ENCODE measurements at regions not wholly inside any gene's neighbourhood (a gene's known extent, or its start where the extent isn't known, plus 50 kb on each side); places are given as distances from the start of the nearest gene placed in this dataset.

DNA sequence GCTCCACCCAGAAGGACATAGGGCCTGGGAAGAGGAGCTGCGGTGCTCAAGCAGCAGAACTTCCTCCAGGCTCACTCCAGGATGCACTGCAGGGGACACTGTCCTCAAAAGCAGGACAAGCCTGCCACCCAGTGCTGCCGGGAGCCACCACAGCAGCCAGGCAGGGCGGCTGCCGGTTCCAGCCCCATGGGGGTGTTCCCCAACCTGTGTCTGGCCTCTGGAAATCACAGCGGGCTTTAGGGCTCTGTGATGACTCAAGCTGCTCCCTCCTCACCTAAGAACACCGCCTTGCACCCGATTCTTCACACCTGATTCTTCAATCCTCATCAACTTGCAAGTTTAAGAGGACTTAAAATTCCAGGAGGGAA, 71.9 kb upstream of the SLC6A11 start:
- TF ChIP-seq, protein P1, sequence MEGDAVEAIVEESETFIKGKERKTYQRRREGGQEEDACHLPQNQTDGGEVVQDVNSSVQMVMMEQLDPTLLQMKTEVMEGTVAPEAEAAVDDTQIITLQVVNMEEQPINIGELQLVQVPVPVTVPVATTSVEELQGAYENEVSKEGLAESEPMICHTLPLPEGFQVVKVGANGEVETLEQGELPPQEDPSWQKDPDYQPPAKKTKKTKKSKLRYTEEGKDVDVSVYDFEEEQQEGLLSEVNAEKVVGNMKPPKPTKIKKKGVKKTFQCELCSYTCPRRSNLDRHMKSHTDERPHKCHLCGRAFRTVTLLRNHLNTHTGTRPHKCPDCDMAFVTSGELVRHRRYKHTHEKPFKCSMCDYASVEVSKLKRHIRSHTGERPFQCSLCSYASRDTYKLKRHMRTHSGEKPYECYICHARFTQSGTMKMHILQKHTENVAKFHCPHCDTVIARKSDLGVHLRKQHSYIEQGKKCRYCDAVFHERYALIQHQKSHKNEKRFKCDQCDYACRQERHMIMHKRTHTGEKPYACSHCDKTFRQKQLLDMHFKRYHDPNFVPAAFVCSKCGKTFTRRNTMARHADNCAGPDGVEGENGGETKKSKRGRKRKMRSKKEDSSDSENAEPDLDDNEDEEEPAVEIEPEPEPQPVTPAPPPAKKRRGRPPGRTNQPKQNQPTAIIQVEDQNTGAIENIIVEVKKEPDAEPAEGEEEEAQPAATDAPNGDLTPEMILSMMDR (IDR thresholded peaks at IDR 0.05 in 4 of 5, conservative IDR thresholded peaks at IDR 0.05 in 1 of 5): no peak
- TF ChIP-seq POLR2A (IDR thresholded peaks at IDR 0.05): no peak
- DNase-seq: no peak
- Histone ChIP-seq H3K27me3 (peaks cover 3 to 19% (median 9%) of the 10 kb centered on the region in 3 donors), H3K4me1 (no peaks in the 10 kb centered on the region), H3K4me3 (no peak overlapping the region), H3K36me3 (no peaks in the 10 kb centered on the region), H3K9me3 (no peaks in the 10 kb centered on the region), H3K27ac (no peak overlapping the region)
- intact Hi-C loops (cut with DNase I; ENCODE audit: low total_unique reads): no loop called here
- in situ Hi-C loops (cut with MboI; ENCODE audit: low sequenced_read_pairs in 4 of 4): loop anchor here in 3 of 4 donors (25.0 kb wide), 1 partner anchor 382 kb away; no protein-coding TSS in a partner anchor
- no peak for ATAC-seq

DNA sequence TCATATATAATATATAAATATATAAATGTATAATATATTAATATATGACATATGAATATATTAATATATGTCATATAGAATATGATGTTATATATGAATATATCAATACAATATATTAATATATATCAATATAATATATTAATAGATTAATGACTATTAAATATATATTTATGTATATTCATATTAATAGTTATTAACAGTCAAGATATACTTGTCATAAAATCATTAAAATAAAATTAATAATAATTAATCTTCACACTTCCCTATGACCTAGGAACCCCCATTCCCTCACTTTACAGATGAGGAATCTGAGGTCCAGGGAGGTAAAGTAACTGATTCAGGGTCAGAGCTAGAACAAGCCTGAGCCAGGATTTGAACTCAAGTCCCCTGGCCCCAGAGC, 70.6 kb upstream of the SLC6A11 start:
- no peaks in the 10 kb centered on the region for H3K9me3 ChIP-seq
- no peak overlapping the region for H3K4me3 ChIP-seq
- DNase-seq: no peak
- H3K27me3 ChIP-seq: peaks cover 0 to 13% (median 9%) of the 10 kb centered on the region in 3 donors
- TF ChIP-seq POLR2A (IDR thresholded peaks at IDR 0.05): no peak
- TF ChIP-seq, protein P1 (IDR thresholded peaks at IDR 0.05 in 4 of 5, conservative IDR thresholded peaks at IDR 0.05 in 1 of 5): no peak
- H3K36me3 ChIP-seq: no peaks in the 10 kb centered on the region
- ATAC-seq: no peak
- H3K27ac ChIP-seq: no peak overlapping the region
- H3K4me1 ChIP-seq: no peaks in the 10 kb centered on the region
- in situ Hi-C loops (cut with MboI; ENCODE audit: low sequenced_read_pairs in 4 of 4): loop anchor here in 3 of 4 donors (25.0 kb wide), 1 partner anchor 383 kb away; no protein-coding TSS in a partner anchor
- intact Hi-C loops (cut with DNase I; ENCODE audit: low total_unique reads): no loop called here

DNA sequence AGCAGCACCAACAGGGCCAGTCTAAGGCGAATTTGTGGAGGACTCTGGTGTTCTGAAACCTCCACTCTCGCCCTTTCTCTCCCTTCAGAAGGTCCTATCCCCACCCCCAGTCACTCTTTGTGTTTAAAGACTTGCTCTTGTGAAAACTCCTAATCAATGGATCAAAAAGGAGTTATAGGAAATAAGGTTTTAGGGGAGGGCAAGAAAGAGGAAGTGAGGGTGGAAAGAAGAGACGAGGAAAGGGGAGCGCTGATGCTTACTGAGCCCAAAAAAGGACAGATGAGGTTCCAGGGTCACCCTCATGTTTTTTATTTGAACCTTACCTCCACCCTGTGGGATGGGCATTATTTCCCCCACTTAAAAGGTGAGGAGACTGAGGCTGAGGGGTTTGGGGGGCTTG, 70.0 kb upstream of the SLC6A11 start:
- Histone ChIP-seq H3K27me3 (peaks cover 0 to 13% (median 9%) of the 10 kb centered on the region in 3 donors), H3K9me3 (no peaks in the 10 kb centered on the region), H3K4me3 (no peak overlapping the region), H3K4me1 (no peaks in the 10 kb centered on the region), H3K27ac (no peak overlapping the region), H3K36me3 (no peaks in the 10 kb centered on the region)
- no peak for TF ChIP-seq POLR2A (IDR thresholded peaks at IDR 0.05)
- TF ChIP-seq, protein P1 (IDR thresholded peaks at IDR 0.05 in 4 of 5, conservative IDR thresholded peaks at IDR 0.05 in 1 of 5): no peak
- DNase-seq: no peak
- intact Hi-C loops (cut with DNase I; ENCODE audit: low total_unique reads): no loop called here
- ATAC-seq: no peak
- in situ Hi-C loops (cut with MboI; ENCODE audit: low sequenced_read_pairs in 4 of 4): loop anchor here in 3 of 4 donors (25.0 kb wide), 1 partner anchor 384 kb away; no protein-coding TSS in a partner anchor

DNA sequence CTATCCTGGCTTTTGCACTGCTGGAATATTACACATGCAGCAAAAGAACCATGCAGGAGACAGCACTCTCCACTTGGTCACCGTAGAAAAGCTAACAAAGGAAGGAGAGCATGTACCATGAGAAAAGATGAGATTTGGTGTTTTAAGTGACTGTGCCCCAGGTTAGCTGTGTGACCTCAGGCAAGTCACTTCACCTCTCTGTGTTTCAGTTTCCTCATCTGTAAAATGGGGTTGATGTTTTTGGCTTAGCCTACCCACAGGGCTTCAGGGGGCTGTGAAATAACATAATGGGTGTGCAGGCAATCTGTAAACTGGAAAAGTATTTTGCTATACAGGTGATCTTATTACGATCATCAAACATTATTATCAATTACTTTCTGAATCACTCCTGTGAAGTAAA, 69.3 kb upstream of the SLC6A11 start:
- no peak for DNase-seq
- in situ Hi-C loops (cut with MboI; ENCODE audit: low sequenced_read_pairs in 4 of 4): loop anchor here in 3 of 4 donors (25.0 kb wide), 1 partner anchor 384 kb away; no protein-coding TSS in a partner anchor
- H3K27me3 ChIP-seq: peaks cover 0 to 13% (median 9%) of the 10 kb centered on the region in 3 donors
- H3K27ac ChIP-seq: no peak overlapping the region
- H3K36me3 ChIP-seq: no peaks in the 10 kb centered on the region
- no peak for ATAC-seq
- no peaks in the 10 kb centered on the region for H3K9me3 ChIP-seq
- intact Hi-C loops (cut with DNase I; ENCODE audit: low total_unique reads): no loop called here
- TF ChIP-seq, protein P1 (IDR thresholded peaks at IDR 0.05 in 4 of 5, conservative IDR thresholded peaks at IDR 0.05 in 1 of 5): no peak
- TF ChIP-seq POLR2A (IDR thresholded peaks at IDR 0.05): no peak
- H3K4me1 ChIP-seq: no peaks in the 10 kb centered on the region
- no peak overlapping the region for H3K4me3 ChIP-seq

DNA sequence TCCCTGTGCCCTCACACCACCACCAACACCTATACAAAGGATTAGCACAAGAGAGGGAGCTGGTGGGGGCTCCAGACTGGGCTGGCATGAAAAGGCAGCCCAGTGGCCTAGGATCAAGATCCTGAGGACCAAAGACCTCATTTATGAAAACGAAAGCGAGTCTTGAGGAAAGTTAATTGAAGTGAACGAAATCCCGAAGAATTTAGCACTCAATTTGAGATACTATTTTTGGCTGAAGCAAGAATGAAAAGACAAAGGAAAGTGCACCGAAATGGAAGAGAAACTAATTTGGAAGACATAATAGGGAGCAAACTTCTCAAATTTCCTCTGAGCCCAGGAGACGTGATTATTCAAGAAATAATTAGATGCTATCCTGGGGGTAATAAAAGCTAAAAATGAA, 68.7 kb upstream of the SLC6A11 start:
- no peak overlapping the region for H3K4me3 ChIP-seq
- H3K9me3 ChIP-seq: no peaks in the 10 kb centered on the region
- ATAC-seq: no peak
- intact Hi-C loops (cut with DNase I; ENCODE audit: low total_unique reads): no loop called here
- H3K36me3 ChIP-seq: no peaks in the 10 kb centered on the region
- in situ Hi-C loops (cut with MboI; ENCODE audit: low sequenced_read_pairs in 4 of 4): loop anchor here in 3 of 4 donors (25.0 kb wide), 1 partner anchor 385 kb away; no protein-coding TSS in a partner anchor
- TF ChIP-seq, protein P1 (IDR thresholded peaks at IDR 0.05 in 4 of 5, conservative IDR thresholded peaks at IDR 0.05 in 1 of 5): no peak
- TF ChIP-seq POLR2A (IDR thresholded peaks at IDR 0.05): no peak
- peaks cover 0 to 18% (median 12%) of the 10 kb centered on the region in 3 donors for H3K27me3 ChIP-seq
- H3K4me1 ChIP-seq: no peaks in the 10 kb centered on the region
- DNase-seq: no peak
- no peak overlapping the region for H3K27ac ChIP-seq
